ENCODE measurements at regions not wholly inside any gene's neighbourhood (a gene's known extent, or its start where the extent isn't known, plus 50 kb on each side); places are given as distances from the start of the nearest gene placed in this dataset.

- Histone ChIP-seq H3K79me2 (ENCODE audit: low read depth) (no peaks in the 10 kb centered on the region), H2AFZ (no peak overlapping the region), H3K27me3 (ENCODE audit: insufficient read depth, low read depth) (no peaks in the 10 kb centered on the region), H3K9me2 (ENCODE audit: insufficient read depth) (no peaks in the 10 kb centered on the region), H3F3A (ENCODE audit: insufficient read depth, low read depth) (no peaks in the 10 kb centered on the region), H3K9me3 (ENCODE audit: insufficient read depth, low read depth) (no peaks in the 10 kb centered on the region), H3K4me2 (no peak overlapping the region), H4K20me1 (ENCODE audit: insufficient read depth) (no peaks in the 10 kb centered on the region), H3K4me1 (replicated peaks; ENCODE audit: insufficient read depth) (no peaks in the 10 kb centered on the region), H3K27ac (no peak overlapping the region), H3K4me3 (no peak overlapping the region), H3K36me3 (ENCODE audit: low read depth) (no peaks in the 10 kb centered on the region)
- ChIA-PET POLR2A (ENCODE audit: unreplicated experiment) (no interaction called here), CTCF (no interaction called here)
- DNase-seq, result no peak
- TF ChIP-seq EZH2 (IDR thresholded peaks at IDR 0.05; ENCODE audit: low read depth) (no peak), CTCF (conservative IDR thresholded peaks at IDR 0.05) (no peak)
- BruUV-seq (replicated peaks), result no TSS peak
- intact Hi-C loops (cut with micrococcal nuclease; ENCODE audit: unreplicated experiment), result no loop called here
Observed at GRCh38 chr12:60535363-60535762, 939.5 kb downstream of the SLC16A7 start.

- TF ChIP-seq EZH2 (IDR thresholded peaks at IDR 0.05; ENCODE audit: low read depth) (no peak), CTCF (conservative IDR thresholded peaks at IDR 0.05) (no peak)
- intact Hi-C loops (cut with micrococcal nuclease; ENCODE audit: unreplicated experiment), result no loop called here
- no TSS peak for BruUV-seq (replicated peaks)
- no peak for DNase-seq
- ChIA-PET POLR2A (ENCODE audit: unreplicated experiment) (no interaction called here), CTCF (no interaction called here)
- 0 out of 2 replicates have a peak overlapping the region, but pooled peaks have one; percentile 24 for H2AFZ ChIP-seq
- H3K4me2 ChIP-seq, result no peak overlapping the region
- no peaks in the 10 kb centered on the region for H3K4me1 ChIP-seq (replicated peaks; ENCODE audit: insufficient read depth)
- H3K4me3 ChIP-seq, result no peak overlapping the region
- no peak overlapping the region for H3K27ac ChIP-seq
- no peaks in the 10 kb centered on the region for H3K36me3 ChIP-seq (ENCODE audit: low read depth)
- no peaks in the 10 kb centered on the region for H3K9me3 ChIP-seq (ENCODE audit: insufficient read depth, low read depth)
- no peaks in the 10 kb centered on the region for H3K27me3 ChIP-seq (ENCODE audit: insufficient read depth, low read depth)
- H3K79me2 ChIP-seq (ENCODE audit: low read depth), result no peaks in the 10 kb centered on the region
- no peaks in the 10 kb centered on the region for H4K20me1 ChIP-seq (ENCODE audit: insufficient read depth)
- H3F3A ChIP-seq (ENCODE audit: insufficient read depth, low read depth), result no peaks in the 10 kb centered on the region
- no peaks in the 10 kb centered on the region for H3K9me2 ChIP-seq (ENCODE audit: insufficient read depth)
Observed at GRCh38 chr12:60539592-60539991, 943.8 kb downstream of the SLC16A7 start.

GRCh38 chr12:60568914-60569313 lies 973.1 kb downstream of the SLC16A7 start:
- POLR2A ChIA-PET (ENCODE audit: unreplicated experiment), result no interaction called here
- DNase-seq, result no peak
- CTCF ChIA-PET, result no interaction called here

More at GRCh38 chr12:60568914-60569313, 973.1 kb downstream of the SLC16A7 start:
- H3K79me2 ChIP-seq (ENCODE audit: low read depth), result no peaks in the 10 kb centered on the region
- no peaks in the 10 kb centered on the region for H3K9me2 ChIP-seq (ENCODE audit: insufficient read depth)
- H3K4me1 ChIP-seq (replicated peaks; ENCODE audit: insufficient read depth), result no peaks in the 10 kb centered on the region
- no peak for TF ChIP-seq CTCF (conservative IDR thresholded peaks at IDR 0.05)
- no peak for TF ChIP-seq EZH2 (IDR thresholded peaks at IDR 0.05; ENCODE audit: low read depth)
- H3K4me3 ChIP-seq, result no peak overlapping the region
- H3K27ac ChIP-seq, result no peak overlapping the region
- intact Hi-C loops (cut with micrococcal nuclease; ENCODE audit: unreplicated experiment), result no loop called here
- H3K9me3 ChIP-seq (ENCODE audit: insufficient read depth, low read depth), result no peaks in the 10 kb centered on the region
- no peak overlapping the region for H2AFZ ChIP-seq
- no peak overlapping the region for H3K4me2 ChIP-seq
- no peaks in the 10 kb centered on the region for H3K36me3 ChIP-seq (ENCODE audit: low read depth)
- no TSS peak for BruUV-seq (replicated peaks)
- H3F3A ChIP-seq (ENCODE audit: insufficient read depth, low read depth), result no peaks in the 10 kb centered on the region
- no peaks in the 10 kb centered on the region for H4K20me1 ChIP-seq (ENCODE audit: insufficient read depth)
- H3K27me3 ChIP-seq (ENCODE audit: insufficient read depth, low read depth), result no peaks in the 10 kb centered on the region
